SU-DHL-6 (cell line): ENCODE measurements at regions not wholly inside any gene's neighbourhood (a gene's known extent, or its start where the extent isn't known, plus 50 kb on each side); places are given as distances from the start of the nearest gene placed in this dataset.

Source experiments
- CTCF ChIP-seq: fragments of 200-600 bp; sonication (generic); IDR thresholded peaks from one replicate; pipeline ENCODE4 v1.5.1; 2017; ENCODE audit warnings: antibody characterized with exemption, mild to moderate bottlenecking, low read length, moderate library complexity; ENCODE audit not compliant: insufficient read depth, poor library complexity, severe bottlenecking
- EZH2phosphoT487 ChIP-seq: fragments of 200-600 bp; sonication (generic), shearing (Covaris generic); conservative IDR thresholded peaks from 2 replicates; pipeline ENCODE4 v1.6.1; 2018; ENCODE audit warnings: mild to moderate bottlenecking, antibody characterized with exemption, low read length, moderate library complexity, mixed read lengths

- TF ChIP-seq CTCF: no peak
- TF ChIP-seq EZH2phosphoT487: no peak
These were observed 196.3 kb downstream of the CCDC74A start for GRCh38 chr2:131724019-131724418.
